Astrocyte (in vitro differentiated cells and primary cell): ENCODE measurements at regions not wholly inside any gene's neighbourhood (a gene's known extent, or its start where the extent isn't known, plus 50 kb on each side); places are given as distances from the start of the nearest gene placed in this dataset.

Experiments
- DNase-seq: peaks from one replicate; pipeline ENCODE4 v3.0.0-alpha.2; 2010; ENCODE audit warnings: low read depth
- FAIRE-seq: peaks from 2 replicates; lab custom pipeline; 2011; peaks lifted over from hg19 to GRCh38; lab: Jason Lieb, UNC
- H2AFZ ChIP-seq: 2 replicates; pipeline ENCODE4 v1.6.0; 2012; ENCODE audit warnings: low read depth, low read length, inconsistent platforms
- H3K27ac ChIP-seq: 2 replicates; pipeline ENCODE4 v1.5.1; 2011; ENCODE audit warnings: low read depth, low read length, inconsistent platforms
- H3K27me3 ChIP-seq: 2 replicates; pipeline ENCODE4 v1.6.0; 2011; ENCODE audit warnings: low read length, inconsistent platforms; ENCODE audit not compliant: insufficient read depth
- H3K36me3 ChIP-seq: 2 replicates; pipeline ENCODE4 v1.5.1; 2011; ENCODE audit warnings: low read length, inconsistent platforms; ENCODE audit not compliant: insufficient read depth
- H3K4me1 ChIP-seq: 2 replicates; pipeline ENCODE4 v1.5.1; 2011; ENCODE audit warnings: low read length, inconsistent platforms; ENCODE audit not compliant: insufficient read depth
- H3K4me2 ChIP-seq: 2 replicates; pipeline ENCODE4 v1.6.0; 2012; ENCODE audit warnings: low read length, inconsistent platforms
- H3K4me3 ChIP-seq: 2 replicates; pipeline ENCODE4 v1.5.1; 2011; ENCODE audit warnings: low read depth, mild to moderate bottlenecking, low read length, inconsistent platforms; ENCODE audit not compliant: insufficient read depth
- H3K79me2 ChIP-seq: 2 replicates; pipeline ENCODE4 v1.6.0; 2012; ENCODE audit warnings: mild to moderate bottlenecking, low read length, inconsistent platforms; ENCODE audit not compliant: insufficient read depth
- H3K9ac ChIP-seq: 2 replicates; pipeline ENCODE4 v1.6.0; 2012; ENCODE audit warnings: mild to moderate bottlenecking, low read length, inconsistent platforms
- H3K9me3 ChIP-seq: 2 replicates; pipeline ENCODE4 v1.5.1; 2012; ENCODE audit warnings: low read depth, mild to moderate bottlenecking, low read length, inconsistent platforms; ENCODE audit not compliant: insufficient read depth
- H4K20me1 ChIP-seq: 2 replicates; pipeline ENCODE4 v1.6.0; 2012; ENCODE audit warnings: low read length, inconsistent platforms; ENCODE audit not compliant: insufficient read depth
- H3K27ac Mint-ChIP-seq: one replicate; pipeline ENCODE4 v1.8.0; 2021; ENCODE audit warnings: mild to moderate bottlenecking, mixed read lengths; ENCODE audit not compliant: unreplicated experiment
- H3K27me3 Mint-ChIP-seq: one replicate; pipeline ENCODE4 v1.8.0; 2021; ENCODE audit warnings: low read depth, mixed read lengths; ENCODE audit not compliant: unreplicated experiment
- H3K36me3 Mint-ChIP-seq: one replicate; pipeline ENCODE4 v1.8.0; 2021; ENCODE audit warnings: low read depth, mixed read lengths; ENCODE audit not compliant: unreplicated experiment
- H3K4me1 Mint-ChIP-seq: one replicate; pipeline ENCODE4 v1.8.0; 2021; ENCODE audit warnings: low read depth, mixed read lengths; ENCODE audit not compliant: unreplicated experiment
- H3K4me3 Mint-ChIP-seq: one replicate; pipeline ENCODE4 v1.8.0; 2021; ENCODE audit warnings: mild to moderate bottlenecking, moderate library complexity, mixed read lengths; ENCODE audit not compliant: unreplicated experiment
- H3K9me3 Mint-ChIP-seq: one replicate; pipeline ENCODE4 v1.8.0; 2021; ENCODE audit warnings: mild to moderate bottlenecking, mixed read lengths; ENCODE audit not compliant: unreplicated experiment
- CTCF ChIP-seq: IDR thresholded peaks from 2 replicates; pipeline ENCODE4 v1.5.1; 2011; ENCODE audit warnings: low read depth, mild to moderate bottlenecking, inconsistent platforms, low read length, moderate library complexity; ENCODE audit not compliant: insufficient read depth
- EZH2 ChIP-seq: IDR thresholded peaks from 2 replicates; pipeline ENCODE4 v1.6.1; 2012; ENCODE audit warnings: mild to moderate bottlenecking, low read length, inconsistent platforms; ENCODE audit not compliant: insufficient read depth

- H3K9me3 Mint-ChIP-seq, result no peaks in the 10 kb centered on the region
- no peaks in the 10 kb centered on the region for H3K27me3 Mint-ChIP-seq
- H3K4me3 ChIP-seq, result no peak overlapping the region
- no peak overlapping the region for H3K9ac ChIP-seq
- TF ChIP-seq CTCF (no peak), EZH2 (no peak)
- no peaks in the 10 kb centered on the region for H3K9me3 ChIP-seq
- H3K4me1 ChIP-seq, result no peaks in the 10 kb centered on the region
- no peak overlapping the region for H3K4me3 Mint-ChIP-seq
- no peak overlapping the region for H2AFZ ChIP-seq
- no peak for FAIRE-seq
- no peak overlapping the region for H3K27ac Mint-ChIP-seq
- H3K79me2 ChIP-seq, result no peaks in the 10 kb centered on the region
- H3K27ac ChIP-seq, result no peak overlapping the region
- H4K20me1 ChIP-seq, result no peaks in the 10 kb centered on the region
- DNase-seq, result no peak
- H3K27me3 ChIP-seq, result no peaks in the 10 kb centered on the region
- no peaks in the 10 kb centered on the region for H3K36me3 ChIP-seq
- H3K4me2 ChIP-seq, result no peak overlapping the region
- H3K36me3 Mint-ChIP-seq, result no peaks in the 10 kb centered on the region
- H3K4me1 Mint-ChIP-seq, result no peaks in the 10 kb centered on the region
Measured at GRCh38 chr13:74479124-74479523, 344.9 kb upstream of the KLF12 start.

GRCh38 chr13:74476788-74477187, 342.6 kb upstream of the KLF12 start:
- DNase-seq, result no peak
- Histone ChIP-seq H3K9me3 (no peaks in the 10 kb centered on the region), H3K4me2 (no peak overlapping the region), H4K20me1 (no peaks in the 10 kb centered on the region), H3K36me3 (no peaks in the 10 kb centered on the region), H2AFZ (no peak overlapping the region), H3K4me3 (no peak overlapping the region), H3K4me1 (no peaks in the 10 kb centered on the region), H3K27me3 (no peaks in the 10 kb centered on the region), H3K27ac (no peak overlapping the region), H3K9ac (no peak overlapping the region), H3K79me2 (no peaks in the 10 kb centered on the region)
- Mint-ChIP-seq H3K36me3 (no peaks in the 10 kb centered on the region), H3K27me3 (no peaks in the 10 kb centered on the region), H3K4me3 (no peak overlapping the region), H3K27ac (no peak overlapping the region), H3K4me1 (no peaks in the 10 kb centered on the region), H3K9me3 (no peaks in the 10 kb centered on the region)
- no peak for TF ChIP-seq EZH2
- TF ChIP-seq CTCF, result no peak
- FAIRE-seq, result no peak

GRCh38 chr13:74476365-74476764, 342.2 kb upstream of the KLF12 start:
- no peak overlapping the region for H3K27ac ChIP-seq
- no peaks in the 10 kb centered on the region for H4K20me1 ChIP-seq
- no peak overlapping the region for H3K9ac ChIP-seq
- no peak overlapping the region for H3K4me2 ChIP-seq
- H3K9me3 Mint-ChIP-seq, result no peaks in the 10 kb centered on the region
- no peaks in the 10 kb centered on the region for H3K36me3 ChIP-seq
- DNase-seq (no peak), FAIRE-seq (no peak)
- no peaks in the 10 kb centered on the region for H3K79me2 ChIP-seq
- H3K9me3 ChIP-seq, result no peaks in the 10 kb centered on the region
- no peaks in the 10 kb centered on the region for H3K36me3 Mint-ChIP-seq
- H3K27ac Mint-ChIP-seq, result no peak overlapping the region
- H3K4me3 ChIP-seq, result no peak overlapping the region
- H3K4me1 Mint-ChIP-seq, result no peaks in the 10 kb centered on the region
- H3K4me3 Mint-ChIP-seq, result no peak overlapping the region
- H3K27me3 ChIP-seq, result no peaks in the 10 kb centered on the region
- no peaks in the 10 kb centered on the region for H3K27me3 Mint-ChIP-seq
- H2AFZ ChIP-seq, result no peak overlapping the region
- no peak for TF ChIP-seq EZH2
- no peak for TF ChIP-seq CTCF
- H3K4me1 ChIP-seq, result no peaks in the 10 kb centered on the region
